OCI-LY7 (cell line): ENCODE measurements at regions not wholly inside any gene's neighbourhood (a gene's known extent, or its start where the extent isn't known, plus 50 kb on each side); places are given as distances from the start of the nearest gene placed in this dataset.

Source experiments
- CTCF ChIP-seq: fragments of 200-600 bp; sonication (generic); conservative IDR thresholded peaks from 2 replicates; pipeline ENCODE4 v1.5.1; 2014; ENCODE audit warnings: mild to moderate bottlenecking, antibody characterized with exemption, low read length, moderate library complexity, mixed read lengths
- EZH2phosphoT487 ChIP-seq: fragments of 200-600 bp; sonication (generic); IDR thresholded peaks from 2 replicates; pipeline ENCODE4 v1.6.1; 2018; ENCODE audit warnings: low read depth, borderline replicate concordance, mild to moderate bottlenecking, mixed run types, antibody characterized with exemption, low read length, moderate library complexity, mixed read lengths

- TF ChIP-seq CTCF = no peak
- TF ChIP-seq EZH2phosphoT487 = no peak
Measured at GRCh38 chrX:47313056-47313455, 57.3 kb upstream of the ZNF157 start.
